Trophoblast cell (in vitro differentiated cells and primary cell): ENCODE measurements at regions not wholly inside any gene's neighbourhood (a gene's known extent, or its start where the extent isn't known, plus 50 kb on each side); places are given as distances from the start of the nearest gene placed in this dataset.
"Not testable (repeated sequence)": the region's sequence is repeated elsewhere in the genome, so short reads cannot be mapped to it uniquely, and the experiment has no call there.

ENCODE experiments used
- DNase-seq, 2 donors: peaks; one replicate each; pipeline ENCODE4 v3.0.0-alpha.2; 2016
- H2AFZ ChIP-seq: 2 replicates; pipeline ENCODE4 v1.6.1; 2013; ENCODE audit warnings: low read length, moderate library complexity, mild to moderate bottlenecking; ENCODE audit not compliant: insufficient read depth, poor library complexity
- H2AK5ac ChIP-seq: 2 replicates; pipeline ENCODE4 v1.6.1; 2013; ENCODE audit warnings: mild to moderate bottlenecking, low read length
- H2BK120ac ChIP-seq: 2 replicates; pipeline ENCODE4 v1.6.1; 2013; ENCODE audit warnings: low read length, mild to moderate bottlenecking, moderate library complexity; ENCODE audit not compliant: insufficient read depth, poor library complexity
- H2BK12ac ChIP-seq: 2 replicates; pipeline ENCODE4 v1.6.1; 2013; ENCODE audit warnings: mild to moderate bottlenecking, low read length, moderate library complexity
- H2BK5ac ChIP-seq: 2 replicates; pipeline ENCODE4 v1.6.1; 2013; ENCODE audit warnings: low read length, low read depth, moderate library complexity, mild to moderate bottlenecking; ENCODE audit not compliant: poor library complexity
- H3K14ac ChIP-seq: 2 replicates; pipeline ENCODE4 v1.6.1; 2013; ENCODE audit warnings: mild to moderate bottlenecking, low read length
- H3K18ac ChIP-seq: 2 replicates; pipeline ENCODE4 v1.6.1; 2013; ENCODE audit warnings: mild to moderate bottlenecking, low read length
- H3K23ac ChIP-seq: 2 replicates; pipeline ENCODE4 v1.6.1; 2013; ENCODE audit warnings: low read length
- H3K27ac ChIP-seq: 2 replicates; pipeline ENCODE4 v1.5.1; 2013; ENCODE audit warnings: low read depth, mild to moderate bottlenecking, inconsistent platforms, low read length, moderate library complexity
- H3K27me3 ChIP-seq: 2 replicates; pipeline ENCODE4 v1.6.1; 2013; ENCODE audit warnings: inconsistent platforms, mild to moderate bottlenecking, low read length, moderate library complexity; ENCODE audit not compliant: insufficient read depth
- H3K36me3 ChIP-seq, 2 experiments: 1 replicate in 1 of 2; 2 replicates in 1 of 2; pipeline ENCODE4 v1.6.1; 2013; ENCODE audit warnings: low read length in 2 of 2, mild to moderate bottlenecking in 2 of 2, moderate library complexity in 1 of 2; ENCODE audit not compliant: insufficient read depth in 2 of 2, control insufficient read depth in 1 of 2
- H3K4ac ChIP-seq: 2 replicates; pipeline ENCODE4 v1.6.1; 2013; ENCODE audit warnings: low read depth, mild to moderate bottlenecking, low read length, moderate library complexity
- H3K4me1 ChIP-seq, 2 experiments: 1 replicate in 1 of 2; 2 replicates in 1 of 2; pipeline ENCODE4 v1.6.1; 2013; ENCODE audit warnings: low read length in 2 of 2, mild to moderate bottlenecking in 2 of 2, moderate library complexity in 1 of 2; ENCODE audit not compliant: insufficient read depth in 2 of 2, control insufficient read depth in 1 of 2
- H3K4me2 ChIP-seq: 2 replicates; pipeline ENCODE4 v1.6.1; 2013; ENCODE audit warnings: inconsistent platforms, mild to moderate bottlenecking, low read length, moderate library complexity
- H3K4me3 ChIP-seq: 2 replicates; pipeline ENCODE4 v1.5.1; 2013; ENCODE audit warnings: mild to moderate bottlenecking, low read depth, low read length, inconsistent platforms
- H3K79me1 ChIP-seq: one replicate; pipeline ENCODE4 v1.6.1; 2013; ENCODE audit warnings: low read length
- H3K79me2 ChIP-seq: 2 replicates; pipeline ENCODE4 v1.6.1; 2013; ENCODE audit warnings: low read length, mild to moderate bottlenecking; ENCODE audit not compliant: control insufficient read depth, insufficient read depth, poor library complexity
- H3K9ac ChIP-seq: 2 replicates; pipeline ENCODE4 v1.6.1; 2013; ENCODE audit warnings: mild to moderate bottlenecking, low read length
- H3K9me3 ChIP-seq: 2 replicates; pipeline ENCODE4 v1.6.1; 2013; ENCODE audit warnings: low read depth, mild to moderate bottlenecking, control low read depth, inconsistent platforms, low read length; ENCODE audit not compliant: insufficient read depth
- H4K12ac ChIP-seq: 2 replicates; pipeline ENCODE4 v1.6.1; 2013; ENCODE audit warnings: low read depth, mild to moderate bottlenecking, low read length, moderate library complexity
- H4K8ac ChIP-seq: 2 replicates; pipeline ENCODE4 v1.6.1; 2013; ENCODE audit warnings: low read depth, mild to moderate bottlenecking, low read length, moderate library complexity
- H4K91ac ChIP-seq: one replicate; pipeline ENCODE4 v1.6.1; 2013; ENCODE audit warnings: low read depth, mild to moderate bottlenecking, low read length, moderate library complexity
- WGBS: extraction: QIAGEN DNeasy Blood & Tissue Kit; methylation state at CpG from one replicate; pipeline ENCODE4 v1.1.7; 2013; ENCODE audit warnings: missing lambda C conversion rate; ENCODE audit not compliant: insufficient read length, insufficient coverage; ENCODE audit errors: extremely low coverage; 5-methylcytosine and 5-hydroxymethylcytosine counted together

GRCh38 chr10:43994539-43994938, 345.9 kb upstream of the ZNF32 start:
- Histone ChIP-seq H3K14ac (no peak overlapping the region), H2AK5ac (no peak overlapping the region), H3K4ac (no peak overlapping the region), H2AFZ (no peak overlapping the region), H3K9ac (no peak overlapping the region), H3K27ac (no peak overlapping the region), H3K79me1 (peaks cover 2% of the 10 kb centered on the region), H3K9me3 (peaks cover 8% of the 10 kb centered on the region), H2BK120ac (no peak overlapping the region), H2BK12ac (no peak overlapping the region), H3K4me2 (no peak overlapping the region), H4K12ac (no peak overlapping the region), H3K23ac (no peak overlapping the region), H3K4me1 (no peaks in the 10 kb centered on the region), H4K8ac (no peak overlapping the region), H3K4me3 (no peak overlapping the region), H2BK5ac (no peak overlapping the region), H3K79me2 (no peaks in the 10 kb centered on the region), H3K18ac (no peak overlapping the region), H3K36me3 (no peaks in the 10 kb centered on the region), H3K27me3 (no peaks in the 10 kb centered on the region), H4K91ac (no peak overlapping the region)
- no peak for DNase-seq
- WGBS = 100% methylated on average over 1 of the region's 2 CpGs

- not testable (repeated sequence) for H3K23ac ChIP-seq, H3K79me2 ChIP-seq, H2BK12ac ChIP-seq, H2BK5ac ChIP-seq, H3K27ac ChIP-seq, H2AK5ac ChIP-seq, H3K79me1 ChIP-seq, H4K91ac ChIP-seq, H3K14ac ChIP-seq, H2AFZ ChIP-seq, H4K12ac ChIP-seq, H3K9ac ChIP-seq, H3K27me3 ChIP-seq, H3K4ac ChIP-seq, H3K36me3 ChIP-seq, H4K8ac ChIP-seq, H2BK120ac ChIP-seq, H3K4me3 ChIP-seq, DNase-seq, H3K4me2 ChIP-seq, H3K9me3 ChIP-seq, H3K18ac ChIP-seq, H3K4me1 ChIP-seq
- WGBS = no CpG with 5 or more reads among the region's 19 CpGs
These were observed 344.1 kb upstream of the ZNF32 start for GRCh38 chr10:43992816-43993215.

- no peak overlapping the region for H3K14ac ChIP-seq
- H4K8ac ChIP-seq = no peak overlapping the region
- no CpG with 5 or more reads among the region's 4 CpGs for WGBS
- no peak for DNase-seq
- no peak overlapping the region for H2BK120ac ChIP-seq
- H3K9ac ChIP-seq = no peak overlapping the region
- H4K91ac ChIP-seq = no peak overlapping the region
- H3K4me2 ChIP-seq = no peak overlapping the region
- no peak overlapping the region for H2AFZ ChIP-seq
- peaks cover 10% of the 10 kb centered on the region for H3K9me3 ChIP-seq
- no peaks in the 10 kb centered on the region for H3K36me3 ChIP-seq
- no peak overlapping the region for H3K23ac ChIP-seq
- no peak overlapping the region for H2BK12ac ChIP-seq
- H3K18ac ChIP-seq = no peak overlapping the region
- no peak overlapping the region for H4K12ac ChIP-seq
- H3K27ac ChIP-seq = no peak overlapping the region
- H3K4me3 ChIP-seq = no peak overlapping the region
- H3K79me2 ChIP-seq = no peaks in the 10 kb centered on the region
- H3K4me1 ChIP-seq = no peaks in the 10 kb centered on the region
- no peaks in the 10 kb centered on the region for H3K79me1 ChIP-seq
- H2BK5ac ChIP-seq = no peak overlapping the region
- H3K27me3 ChIP-seq = no peaks in the 10 kb centered on the region
- H3K4ac ChIP-seq = no peak overlapping the region
- no peak overlapping the region for H2AK5ac ChIP-seq
These were observed 337.7 kb upstream of the ZNF32 start for GRCh38 chr10:43986374-43986773.

GRCh38 chr10:43985941-43986340, 337.3 kb upstream of the ZNF32 start:
- Histone ChIP-seq H2BK120ac (no peak overlapping the region), H3K27ac (no peak overlapping the region), H2BK5ac (no peak overlapping the region), H2AFZ (no peak overlapping the region), H3K9ac (no peak overlapping the region), H4K8ac (no peak overlapping the region), H3K4me1 (no peaks in the 10 kb centered on the region), H2AK5ac (no peak overlapping the region), H3K79me1 (no peaks in the 10 kb centered on the region), H3K4me2 (no peak overlapping the region), H2BK12ac (no peak overlapping the region), H3K9me3 (peaks cover 10% of the 10 kb centered on the region), H4K12ac (no peak overlapping the region), H3K4me3 (no peak overlapping the region), H3K27me3 (no peaks in the 10 kb centered on the region), H4K91ac (no peak overlapping the region), H3K79me2 (no peaks in the 10 kb centered on the region), H3K23ac (no peak overlapping the region), H3K18ac (no peak overlapping the region), H3K14ac (no peak overlapping the region), H3K36me3 (no peaks in the 10 kb centered on the region), H3K4ac (no peak overlapping the region)
- DNase-seq = no peak
- no CpG with 5 or more reads among the region's 5 CpGs for WGBS
